A673 (cell line): ENCODE measurements at regions not wholly inside any gene's neighbourhood (a gene's known extent, or its start where the extent isn't known, plus 50 kb on each side); places are given as distances from the start of the nearest gene placed in this dataset.

Experiments
- BruUV-seq: library from RNA; stranded (reverse); fragments of 400-500 nt; replicated peaks from 2 replicates; lab custom pipeline; 2021; lab: Mats Ljungman, UMichigan
- CTCF ChIA-PET: fragments of 300-600 bp; sonication (Branson Sonifier 250); formaldehyde crosslinking; loops from one replicate; lab custom pipeline; 2022; ENCODE audit warnings: antibody characterized with exemption; lab: Charles Lee
- POLR2A ChIA-PET: fragments of 300-600 bp; sonication (Branson Sonifier 250); formaldehyde crosslinking; loops from one replicate; lab custom pipeline; 2022; ENCODE audit warnings: antibody characterized with exemption; ENCODE audit not compliant: low non-redundant PET; lab: Charles Lee
- DNase-seq: peaks from one replicate; pipeline ENCODE4 v3.0.0-alpha.2; 2015; ENCODE audit warnings: low spot score
- H3K27ac ChIP-seq: fragments of 200-600 bp; sonication (generic); 2 replicates; pipeline ENCODE4 v1.5.1; 2016; ENCODE audit warnings: mixed run types, low read depth, mild to moderate bottlenecking, mixed read lengths, antibody characterized with exemption, low read length; ENCODE audit not compliant: poor library complexity, severe bottlenecking
- H3K27me3 ChIP-seq: fragments of 200-600 bp; sonication (generic); replicated peaks from 2 replicates; pipeline ENCODE4 v1.6.1; 2017; ENCODE audit warnings: mixed run types, low read depth, mild to moderate bottlenecking, mixed read lengths, antibody characterized with exemption, low read length; ENCODE audit not compliant: insufficient read depth, poor library complexity
- H3K36me3 ChIP-seq: fragments of 200-600 bp; sonication (generic); 2 replicates; pipeline ENCODE4 v1.6.1; 2016; ENCODE audit warnings: mixed run types, mild to moderate bottlenecking, mixed read lengths, antibody characterized with exemption, low read length; ENCODE audit not compliant: insufficient read depth, poor library complexity, severe bottlenecking
- H3K4me1 ChIP-seq: fragments of 200-600 bp; sonication (generic); 2 replicates; pipeline ENCODE4 v1.6.1; 2017; ENCODE audit warnings: mixed run types, mild to moderate bottlenecking, mixed read lengths, antibody characterized with exemption, low read length; ENCODE audit not compliant: insufficient read depth, poor library complexity, severe bottlenecking
- H3K4me3 ChIP-seq: fragments of 200-600 bp; sonication (generic); 2 replicates; pipeline ENCODE4 v1.5.1; 2016; ENCODE audit warnings: low read depth, mixed run types, mild to moderate bottlenecking, mixed read lengths, low read length; ENCODE audit not compliant: poor library complexity, severe bottlenecking
- H3K9me3 ChIP-seq: fragments of 200-600 bp; sonication (generic); 2 replicates; pipeline ENCODE4 v1.6.1; 2016; ENCODE audit warnings: mixed run types, low read depth, mild to moderate bottlenecking, mixed read lengths, antibody characterized with exemption, low read length; ENCODE audit not compliant: poor library complexity, severe bottlenecking
- EZH2 ChIP-seq: fragments of 200-600 bp; sonication (generic); IDR thresholded peaks from 2 replicates; pipeline ENCODE4 v1.6.1; 2017; ENCODE audit warnings: borderline replicate concordance, low read depth, mild to moderate bottlenecking, mixed read lengths, antibody characterized with exemption, low read length; ENCODE audit not compliant: poor library complexity, severe bottlenecking
- intact Hi-C: fragments of 100-400 bp; cut with micrococcal nuclease; formaldehyde crosslinking; loops from one replicate; pipeline ENCODE4 v1.10.0; 2022; ENCODE audit not compliant: unreplicated experiment
- TF ChIP-seq, protein P1 (sequence below): fragments of 300-800, 200-600 bp; sonication (generic); conservative IDR thresholded peaks from 2 replicates; pipeline ENCODE4 v1.5.1; 2017; ENCODE audit warnings: low read depth, mild to moderate bottlenecking, antibody characterized with exemption, low read length, moderate library complexity, mixed read lengths

DNA sequence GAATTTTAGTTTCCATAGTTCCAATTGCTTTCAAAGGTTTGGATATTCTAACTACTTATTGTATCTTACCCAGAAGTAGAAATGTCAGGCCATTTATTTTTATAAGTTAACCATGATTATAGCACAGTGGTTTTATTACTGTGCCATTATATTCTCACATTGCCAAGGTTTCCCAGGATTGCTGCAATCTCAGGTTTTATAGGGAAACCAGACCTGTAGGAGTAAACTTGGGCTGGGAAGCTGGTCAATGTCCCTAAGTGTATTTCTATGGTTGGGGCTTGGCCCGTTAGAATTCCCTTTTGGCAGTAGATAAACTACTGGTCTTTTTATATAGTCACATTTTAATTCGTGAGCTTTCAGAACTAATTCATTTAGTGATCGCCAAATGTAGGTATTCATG lies 396.6 kb upstream of the KCNN2 start:
- no peak overlapping the region for H3K27ac ChIP-seq
- CTCF ChIA-PET = no interaction called here
- no peak for DNase-seq
- H3K27me3 ChIP-seq = no peaks in the 10 kb centered on the region
- POLR2A ChIA-PET = no interaction called here
- no peaks in the 10 kb centered on the region for H3K4me1 ChIP-seq
- no peaks in the 10 kb centered on the region for H3K36me3 ChIP-seq
- no peak overlapping the region for H3K4me3 ChIP-seq
- TF ChIP-seq EZH2 = no peak
- TF ChIP-seq, protein P1, sequence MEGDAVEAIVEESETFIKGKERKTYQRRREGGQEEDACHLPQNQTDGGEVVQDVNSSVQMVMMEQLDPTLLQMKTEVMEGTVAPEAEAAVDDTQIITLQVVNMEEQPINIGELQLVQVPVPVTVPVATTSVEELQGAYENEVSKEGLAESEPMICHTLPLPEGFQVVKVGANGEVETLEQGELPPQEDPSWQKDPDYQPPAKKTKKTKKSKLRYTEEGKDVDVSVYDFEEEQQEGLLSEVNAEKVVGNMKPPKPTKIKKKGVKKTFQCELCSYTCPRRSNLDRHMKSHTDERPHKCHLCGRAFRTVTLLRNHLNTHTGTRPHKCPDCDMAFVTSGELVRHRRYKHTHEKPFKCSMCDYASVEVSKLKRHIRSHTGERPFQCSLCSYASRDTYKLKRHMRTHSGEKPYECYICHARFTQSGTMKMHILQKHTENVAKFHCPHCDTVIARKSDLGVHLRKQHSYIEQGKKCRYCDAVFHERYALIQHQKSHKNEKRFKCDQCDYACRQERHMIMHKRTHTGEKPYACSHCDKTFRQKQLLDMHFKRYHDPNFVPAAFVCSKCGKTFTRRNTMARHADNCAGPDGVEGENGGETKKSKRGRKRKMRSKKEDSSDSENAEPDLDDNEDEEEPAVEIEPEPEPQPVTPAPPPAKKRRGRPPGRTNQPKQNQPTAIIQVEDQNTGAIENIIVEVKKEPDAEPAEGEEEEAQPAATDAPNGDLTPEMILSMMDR = no peak
- intact Hi-C loops = no loop called here
- no TSS peak for BruUV-seq
- H3K9me3 ChIP-seq = no peaks in the 10 kb centered on the region

DNA sequence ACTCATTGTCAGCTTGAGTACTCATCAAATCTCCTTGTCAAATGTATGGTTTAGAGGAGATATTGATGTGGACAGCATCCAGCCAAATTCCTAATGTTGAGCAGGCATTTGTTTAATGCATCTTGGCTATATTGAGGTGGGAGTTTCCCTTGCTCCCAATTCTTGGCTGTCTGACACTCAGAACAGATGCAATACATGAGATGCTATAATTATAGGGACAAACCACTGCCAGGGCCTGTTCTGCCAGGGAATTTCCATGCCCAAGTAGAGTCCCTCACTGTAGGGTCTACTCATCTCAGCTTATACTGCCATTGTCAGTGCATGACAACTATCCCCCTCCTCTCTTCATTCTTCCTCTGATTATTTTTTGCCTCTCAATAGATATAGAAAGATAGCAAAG lies 392.0 kb upstream of the KCNN2 start:
- no peaks in the 10 kb centered on the region for H3K36me3 ChIP-seq
- no TSS peak for BruUV-seq
- H3K9me3 ChIP-seq = no peaks in the 10 kb centered on the region
- ChIA-PET CTCF (no interaction called here), POLR2A (no interaction called here)
- H3K4me1 ChIP-seq = no peaks in the 10 kb centered on the region
- no peak for DNase-seq
- no peak overlapping the region for H3K4me3 ChIP-seq
- H3K27ac ChIP-seq = no peak overlapping the region
- no peak for TF ChIP-seq EZH2
- TF ChIP-seq, protein P1 = no peak
- intact Hi-C loops = no loop called here
- no peaks in the 10 kb centered on the region for H3K27me3 ChIP-seq

DNA sequence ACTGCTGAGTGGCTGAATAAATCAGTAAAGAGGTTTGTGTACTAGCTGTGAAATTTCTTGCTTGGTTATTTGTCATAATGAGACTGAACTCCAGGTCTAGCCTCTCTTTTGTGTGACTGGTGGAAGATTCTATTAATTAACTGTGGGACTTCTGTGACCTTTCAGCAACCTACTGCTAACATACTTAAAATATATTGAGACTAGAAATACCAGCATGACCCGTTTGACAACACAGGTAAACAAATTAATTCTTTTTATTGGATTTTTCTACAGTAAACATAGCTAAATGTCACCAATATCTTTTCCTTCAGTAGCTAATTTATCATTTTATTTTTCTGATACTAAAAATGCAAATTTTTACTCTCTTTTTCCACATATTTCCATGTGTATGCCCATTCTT lies 390.4 kb upstream of the KCNN2 start:
- TF ChIP-seq, protein P1 = no peak
- TF ChIP-seq EZH2 = no peak
- no peak for DNase-seq
- Histone ChIP-seq H3K9me3 (no peaks in the 10 kb centered on the region), H3K27ac (no peak overlapping the region), H3K4me1 (no peaks in the 10 kb centered on the region), H3K36me3 (no peaks in the 10 kb centered on the region), H3K4me3 (no peak overlapping the region), H3K27me3 (no peaks in the 10 kb centered on the region)
- ChIA-PET CTCF (no interaction called here), POLR2A (no interaction called here)
- intact Hi-C loops = no loop called here
- no TSS peak for BruUV-seq
